Lower leg skin (tissue), 3 donors: ENCODE measurements at regions not wholly inside any gene's neighbourhood (a gene's known extent, or its start where the extent isn't known, plus 50 kb on each side); places are given as distances from the start of the nearest gene placed in this dataset.

Experiments
- CTCF ChIP-seq, 3 donors: fragments of 450-650 bp; IDR thresholded peaks; one replicate each; pipeline ENCODE4 v1.5.1; 2016; ENCODE audit warnings: antibody characterized with exemption in 3 of 3, mild to moderate bottlenecking in 3 of 3, moderate library complexity in 2 of 3
- POLR2A ChIP-seq, 2 donors: fragments of 450-650 bp; IDR thresholded peaks; one replicate each; pipeline ENCODE4 v1.6.1; 2016 to 2017; ENCODE audit warnings: antibody characterized with exemption in 2 of 2, mild to moderate bottlenecking in 1 of 2, moderate library complexity in 1 of 2

- TF ChIP-seq CTCF (IDR thresholded peaks at IDR 0.05) (no peak), POLR2A (IDR thresholded peaks at IDR 0.05) (no peak)
Measured at GRCh38 chr14:38001501-38001900, 206.2 kb upstream of the SSTR1 start.
